HL-60 (cell line): ENCODE measurements at regions not wholly inside any gene's neighbourhood (a gene's known extent, or its start where the extent isn't known, plus 50 kb on each side); places are given as distances from the start of the nearest gene placed in this dataset.
"Not testable (repeated sequence)": the region's sequence is repeated elsewhere in the genome, so short reads cannot be mapped to it uniquely, and the experiment has no call there.

Source experiments
- POLR2AphosphoS5 ChIP-seq: IDR thresholded peaks from 2 replicates; pipeline ENCODE4 v1.6.1; 2012; ENCODE audit warnings: low read depth
- TF ChIP-seq, protein P1 (sequence below): IDR thresholded peaks from one replicate; pipeline ENCODE4 v1.5.1; 2011; ENCODE audit warnings: low read length, control low read depth, inconsistent platforms; ENCODE audit not compliant: insufficient read depth

DNA sequence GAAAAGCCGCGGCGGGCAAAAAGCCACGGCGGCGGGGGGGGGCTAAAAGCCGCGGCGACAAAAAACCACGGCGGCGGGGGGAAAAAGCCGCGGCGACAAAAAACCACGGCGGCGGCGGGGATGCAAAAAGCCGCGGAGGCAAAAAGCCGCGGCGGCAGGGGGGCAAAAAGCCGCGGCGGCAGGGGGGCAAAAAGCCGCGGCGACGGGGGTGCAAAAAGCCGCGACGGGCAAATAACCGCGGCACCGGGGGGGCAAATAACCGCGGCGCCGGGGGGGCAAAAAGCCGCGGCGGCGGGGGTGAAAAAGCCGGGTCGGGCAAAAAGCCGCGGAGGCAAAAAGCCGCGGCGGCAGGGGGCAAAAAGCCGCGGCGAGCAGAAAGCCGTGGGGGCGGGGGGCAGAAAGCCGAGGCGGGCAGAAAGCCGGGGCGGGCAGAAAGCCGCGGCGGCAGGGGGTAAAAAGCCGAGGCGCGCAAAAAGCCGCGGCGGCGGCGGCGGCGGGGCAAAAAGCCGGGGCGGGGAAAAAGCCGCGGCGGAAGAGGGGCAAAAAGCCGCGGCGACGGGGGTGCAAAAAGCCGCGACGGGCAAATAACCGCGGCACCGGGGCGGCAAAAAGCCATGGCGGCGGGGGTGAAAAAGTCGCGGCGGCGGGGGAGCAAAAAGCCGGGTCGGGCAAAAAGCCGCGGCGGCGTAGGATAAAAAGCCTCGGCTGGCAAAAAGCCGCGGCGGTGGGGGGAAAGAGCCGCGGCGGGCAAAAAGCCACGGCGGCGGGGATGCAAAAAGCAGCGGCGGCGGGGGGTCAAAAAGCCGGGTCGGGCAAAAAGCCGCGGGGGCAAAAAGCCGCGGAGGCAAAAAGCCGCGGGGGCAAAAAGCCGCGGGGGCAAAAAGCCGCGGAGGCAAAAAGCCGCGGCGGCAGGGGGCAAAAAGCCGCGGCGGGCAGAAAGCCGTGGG lies 1632.4 kb downstream of the RPIA start:
- TF ChIP-seq, protein P1, sequence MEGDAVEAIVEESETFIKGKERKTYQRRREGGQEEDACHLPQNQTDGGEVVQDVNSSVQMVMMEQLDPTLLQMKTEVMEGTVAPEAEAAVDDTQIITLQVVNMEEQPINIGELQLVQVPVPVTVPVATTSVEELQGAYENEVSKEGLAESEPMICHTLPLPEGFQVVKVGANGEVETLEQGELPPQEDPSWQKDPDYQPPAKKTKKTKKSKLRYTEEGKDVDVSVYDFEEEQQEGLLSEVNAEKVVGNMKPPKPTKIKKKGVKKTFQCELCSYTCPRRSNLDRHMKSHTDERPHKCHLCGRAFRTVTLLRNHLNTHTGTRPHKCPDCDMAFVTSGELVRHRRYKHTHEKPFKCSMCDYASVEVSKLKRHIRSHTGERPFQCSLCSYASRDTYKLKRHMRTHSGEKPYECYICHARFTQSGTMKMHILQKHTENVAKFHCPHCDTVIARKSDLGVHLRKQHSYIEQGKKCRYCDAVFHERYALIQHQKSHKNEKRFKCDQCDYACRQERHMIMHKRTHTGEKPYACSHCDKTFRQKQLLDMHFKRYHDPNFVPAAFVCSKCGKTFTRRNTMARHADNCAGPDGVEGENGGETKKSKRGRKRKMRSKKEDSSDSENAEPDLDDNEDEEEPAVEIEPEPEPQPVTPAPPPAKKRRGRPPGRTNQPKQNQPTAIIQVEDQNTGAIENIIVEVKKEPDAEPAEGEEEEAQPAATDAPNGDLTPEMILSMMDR = not testable (repeated sequence)
- TF ChIP-seq POLR2AphosphoS5 = not testable (repeated sequence)
